Smooth muscle cell (in vitro differentiated cells): ENCODE measurements at regions not wholly inside any gene's neighbourhood (a gene's known extent, or its start where the extent isn't known, plus 50 kb on each side); places are given as distances from the start of the nearest gene placed in this dataset.
"Not testable (repeated sequence)": the region's sequence is repeated elsewhere in the genome, so short reads cannot be mapped to it uniquely, and the experiment has no call there.

Experiments used
- DNase-seq: peaks from one replicate; lab custom pipeline; 2025; ENCODE audit not compliant: unreplicated experiment; lab: John Stamatoyannopoulos, UW
- H2AFZ ChIP-seq: fragments of 200-600 bp; sonication (generic); 2 replicates; pipeline ENCODE4 v1.6.0; 2016; ENCODE audit warnings: antibody characterized with exemption, low read depth, mild to moderate bottlenecking
- H3F3A ChIP-seq: fragments of 200-600 bp; sonication (generic); 2 replicates; pipeline ENCODE4 v1.6.0; 2017; ENCODE audit warnings: antibody characterized with exemption, low read depth
- H3K27ac ChIP-seq: fragments of 200-600 bp; sonication (generic); 2 replicates; pipeline ENCODE4 v1.5.1; 2016; ENCODE audit warnings: low read depth, mild to moderate bottlenecking
- H3K27me3 ChIP-seq: fragments of 200-600 bp; sonication (generic); 2 replicates; pipeline ENCODE4 v1.6.1; 2016; ENCODE audit warnings: low read depth, mild to moderate bottlenecking
- H3K36me3 ChIP-seq: fragments of 200-600 bp; sonication (generic); 2 replicates; pipeline ENCODE4 v1.5.1; 2016; ENCODE audit warnings: low read depth
- H3K4me1 ChIP-seq: fragments of 200-600 bp; sonication (generic); 2 replicates; pipeline ENCODE4 v1.5.1; 2016; ENCODE audit warnings: low read depth
- H3K4me2 ChIP-seq: fragments of 200-600 bp; sonication (generic); 2 replicates; pipeline ENCODE4 v1.6.0; 2016; ENCODE audit warnings: mild to moderate bottlenecking
- H3K4me3 ChIP-seq: fragments of 200-600 bp; sonication (generic); 2 replicates; pipeline ENCODE4 v1.5.1; 2016; ENCODE audit warnings: mild to moderate bottlenecking
- H3K79me2 ChIP-seq: fragments of 200-600 bp; sonication (generic); 2 replicates; pipeline ENCODE4 v1.6.0; 2016; ENCODE audit warnings: low read depth, mild to moderate bottlenecking
- H3K9ac ChIP-seq: fragments of 200-600 bp; sonication (generic); 2 replicates; pipeline ENCODE4 v1.6.0; 2016; ENCODE audit warnings: low read depth
- H3K9me3 ChIP-seq: fragments of 200-600 bp; sonication (generic); replicated peaks from 2 replicates; pipeline ENCODE4 v1.5.1; 2016; ENCODE audit warnings: low read depth
- H4K20me1 ChIP-seq: fragments of 200-600 bp; sonication (generic); 2 replicates; pipeline ENCODE4 v1.6.0; 2016; ENCODE audit warnings: low read depth
- CTCF ChIP-seq: fragments of 200-600 bp; sonication (generic); IDR thresholded peaks from 2 replicates; pipeline ENCODE4 v1.5.1; 2017; ENCODE audit warnings: borderline replicate concordance, mild to moderate bottlenecking, antibody characterized with exemption; ENCODE audit not compliant: insufficient read depth, poor library complexity, severe bottlenecking
- WGBS: methylation state at CpG from one replicate; pipeline ENCODE4 v1.1.7; 2016; ENCODE audit warnings: low lambda C conversion rate; 5-methylcytosine and 5-hydroxymethylcytosine counted together

- Histone ChIP-seq H3K4me3 (no peak overlapping the region), H3K27ac (no peak overlapping the region), H3K27me3 (peaks cover 50% of the 10 kb centered on the region), H4K20me1 (no peaks in the 10 kb centered on the region), H3K4me2 (no peak overlapping the region), H3K9ac (no peak overlapping the region), H3K79me2 (no peaks in the 10 kb centered on the region), H3F3A (no peaks in the 10 kb centered on the region), H2AFZ (no peak overlapping the region), H3K4me1 (no peaks in the 10 kb centered on the region), H3K9me3 (no peaks in the 10 kb centered on the region), H3K36me3 (no peaks in the 10 kb centered on the region)
- no peak for TF ChIP-seq CTCF
- DNase-seq = no peak
- WGBS = 73% methylated on average over 4 of the region's 4 CpGs
Measured at GRCh38 chr22:22122348-22123117, 122.1 kb upstream of the VPREB1 start.

- no peak for DNase-seq
- Histone ChIP-seq H3K4me3 (no peak overlapping the region), H3K36me3 (no peaks in the 10 kb centered on the region), H4K20me1 (no peaks in the 10 kb centered on the region), H3K27me3 (peaks cover 39% of the 10 kb centered on the region), H3K9me3 (no peaks in the 10 kb centered on the region), H3K4me1 (no peaks in the 10 kb centered on the region), H3F3A (no peaks in the 10 kb centered on the region), H2AFZ (no peak overlapping the region), H3K4me2 (no peak overlapping the region), H3K9ac (no peak overlapping the region), H3K79me2 (no peaks in the 10 kb centered on the region), H3K27ac (no peak overlapping the region)
- TF ChIP-seq CTCF = no peak
Measured at GRCh38 chr22:22121445-22121844, 123.1 kb upstream of the VPREB1 start.

GRCh38 chr22:22120160-22120559 is 124.4 kb upstream of the VPREB1 start:
- Histone ChIP-seq H3K4me2 (no peak overlapping the region), H3K9me3 (no peaks in the 10 kb centered on the region), H3K27ac (no peak overlapping the region), H3F3A (no peaks in the 10 kb centered on the region), H3K4me3 (no peak overlapping the region), H4K20me1 (no peaks in the 10 kb centered on the region), H3K27me3 (peaks cover 31% of the 10 kb centered on the region), H3K36me3 (no peaks in the 10 kb centered on the region), H2AFZ (no peak overlapping the region), H3K79me2 (no peaks in the 10 kb centered on the region), H3K9ac (no peak overlapping the region), H3K4me1 (no peaks in the 10 kb centered on the region)
- 83% methylated on average over 3 of the region's 3 CpGs for WGBS
- TF ChIP-seq CTCF = no peak
- DNase-seq = no peak

- H3K79me2 ChIP-seq = no peaks in the 10 kb centered on the region
- no peak for DNase-seq
- WGBS = 95% methylated on average over 1 of the region's 1 CpG
- H3K27me3 ChIP-seq = peaks cover 31% of the 10 kb centered on the region
- no peak overlapping the region for H3K4me3 ChIP-seq
- H4K20me1 ChIP-seq = no peaks in the 10 kb centered on the region
- H3K9ac ChIP-seq = no peak overlapping the region
- no peaks in the 10 kb centered on the region for H3K4me1 ChIP-seq
- H3K36me3 ChIP-seq = no peaks in the 10 kb centered on the region
- no peak overlapping the region for H3K4me2 ChIP-seq
- no peak overlapping the region for H3K27ac ChIP-seq
- H2AFZ ChIP-seq = no peak overlapping the region
- H3F3A ChIP-seq = no peaks in the 10 kb centered on the region
- TF ChIP-seq CTCF = no peak
- H3K9me3 ChIP-seq = no peaks in the 10 kb centered on the region
Measured at GRCh38 chr22:22118987-22119386, 125.6 kb upstream of the VPREB1 start.

- H4K20me1 ChIP-seq, H3K36me3 ChIP-seq, H3K9ac ChIP-seq, H3K27ac ChIP-seq, H3K4me1 ChIP-seq, H3K4me2 ChIP-seq, H3F3A ChIP-seq, DNase-seq, H3K79me2 ChIP-seq, H3K9me3 ChIP-seq, H3K4me3 ChIP-seq, H2AFZ ChIP-seq: not testable (repeated sequence)
- peaks cover 28% of the 10 kb centered on the region for H3K27me3 ChIP-seq
- WGBS = 91% methylated on average over 24 of the region's 54 CpGs
Measured at GRCh38 chr22:22117864-22118544, 126.6 kb upstream of the VPREB1 start.
